Mesothelial cell of epicardium (in vitro differentiated cells): ENCODE measurements at regions not wholly inside any gene's neighbourhood (a gene's known extent, or its start where the extent isn't known, plus 50 kb on each side); places are given as distances from the start of the nearest gene placed in this dataset.

ENCODE experiments used
- DNase-seq, 2 experiments: peaks; one replicate each; pipeline ENCODE4 v3.0.0; 2021; ENCODE audit warnings: low spot score in 2 of 2; ENCODE audit not compliant: unreplicated experiment in 2 of 2
- H3K27ac Mint-ChIP-seq: 2 replicates; pipeline ENCODE4 v1.8.0; 2021; ENCODE audit warnings: mixed read lengths
- H3K27me3 Mint-ChIP-seq: 2 replicates; pipeline ENCODE4 v1.8.0; 2021; ENCODE audit warnings: low read depth, mixed read lengths
- H3K36me3 Mint-ChIP-seq: 2 replicates; pipeline ENCODE4 v1.8.0; 2021; ENCODE audit warnings: mixed read lengths
- H3K4me1 Mint-ChIP-seq: 2 replicates; pipeline ENCODE4 v1.8.0; 2021; ENCODE audit warnings: mixed read lengths
- H3K4me3 Mint-ChIP-seq: 2 replicates; pipeline ENCODE4 v1.8.0; 2021; ENCODE audit warnings: mild to moderate bottlenecking, moderate library complexity, mixed read lengths
- H3K9me3 Mint-ChIP-seq: 2 replicates; pipeline ENCODE4 v1.8.0; 2021; ENCODE audit warnings: mixed read lengths
- CTCF ChIP-seq: fragments of 200-600 bp; sonication (generic); IDR thresholded peaks from one replicate; pipeline ENCODE4 v1.5.0; 2021; ENCODE audit warnings: antibody characterized with exemption; ENCODE audit not compliant: unreplicated experiment

- peaks cover 8% of the 10 kb centered on the region for H3K9me3 Mint-ChIP-seq
- peaks cover 53% of the 10 kb centered on the region for H3K4me1 Mint-ChIP-seq
- no peak for TF ChIP-seq CTCF
- no peaks in the 10 kb centered on the region for H3K27me3 Mint-ChIP-seq
- no peak for DNase-seq
- H3K4me3 Mint-ChIP-seq = no peak overlapping the region
- no peaks in the 10 kb centered on the region for H3K36me3 Mint-ChIP-seq
- H3K27ac Mint-ChIP-seq = no peak overlapping the region
Observed at GRCh38 chrX:39899059-39899458, 198.7 kb downstream of the BCOR start.

- H3K4me1 Mint-ChIP-seq = peaks cover 52% of the 10 kb centered on the region
- H3K9me3 Mint-ChIP-seq = peaks cover 8% of the 10 kb centered on the region
- H3K36me3 Mint-ChIP-seq = no peaks in the 10 kb centered on the region
- DNase-seq = no peak
- no peak for TF ChIP-seq CTCF
- H3K27ac Mint-ChIP-seq = no peak overlapping the region
- H3K4me3 Mint-ChIP-seq = peak overlapping the region; percentile 49
- no peaks in the 10 kb centered on the region for H3K27me3 Mint-ChIP-seq
Observed at GRCh38 chrX:39899856-39900776, 197.6 kb downstream of the BCOR start.

GRCh38 chrX:39900777-39901170 lies 197.0 kb downstream of the BCOR start:
- no peak for DNase-seq
- Mint-ChIP-seq H3K27me3 (no peaks in the 10 kb centered on the region), H3K4me3 (peak overlapping the region; percentile 49), H3K9me3 (peaks cover 5% of the 10 kb centered on the region), H3K36me3 (no peaks in the 10 kb centered on the region), H3K27ac (no peak overlapping the region), H3K4me1 (peaks cover 53% of the 10 kb centered on the region)
- no peak for TF ChIP-seq CTCF

- Mint-ChIP-seq H3K4me1 (peaks cover 48% of the 10 kb centered on the region), H3K4me3 (no peak overlapping the region), H3K27me3 (no peaks in the 10 kb centered on the region), H3K36me3 (no peaks in the 10 kb centered on the region), H3K27ac (no peak overlapping the region), H3K9me3 (no peaks in the 10 kb centered on the region)
- TF ChIP-seq CTCF = no peak
- DNase-seq = no peak
Observed at GRCh38 chrX:39903343-39903742, 194.4 kb downstream of the BCOR start.

GRCh38 chrX:39903937-39904336 lies 193.8 kb downstream of the BCOR start:
- no peak for DNase-seq
- TF ChIP-seq CTCF = no peak
- peaks cover 54% of the 10 kb centered on the region for H3K4me1 Mint-ChIP-seq
- H3K36me3 Mint-ChIP-seq = no peaks in the 10 kb centered on the region
- H3K9me3 Mint-ChIP-seq = no peaks in the 10 kb centered on the region
- no peak overlapping the region for H3K27ac Mint-ChIP-seq
- no peak overlapping the region for H3K4me3 Mint-ChIP-seq
- no peaks in the 10 kb centered on the region for H3K27me3 Mint-ChIP-seq
